ENCODE measurements at regions not wholly inside any gene's neighbourhood (a gene's known extent, or its start where the extent isn't known, plus 50 kb on each side); places are given as distances from the start of the nearest gene placed in this dataset.

- peaks cover 29% of the 10 kb centered on the region for H3K27me3 ChIP-seq (ENCODE audit: low read depth)
- no peak overlapping the region for H3K4me3 ChIP-seq
- peaks cover 28% of the 10 kb centered on the region for H3K9me3 ChIP-seq (replicated peaks)
- H3K36me3 ChIP-seq, result no peaks in the 10 kb centered on the region
- intact Hi-C loops (cut with micrococcal nuclease), result no loop called here
- TF ChIP-seq CTCF (IDR thresholded peaks at IDR 0.05; ENCODE audit: borderline replicate concordance), result no peak
- no peak for DNase-seq
- H3K27ac ChIP-seq (replicated peaks), result no peak overlapping the region
- peaks cover 12% of the 10 kb centered on the region for H3K4me1 ChIP-seq
These were observed 260.0 kb upstream of the AJAP1 start for GRCh38 chr1:4394366-4394765.

GRCh38 chr1:4395158-4395557 lies 259.3 kb upstream of the AJAP1 start:
- Histone ChIP-seq H3K4me1 (peaks cover 12% of the 10 kb centered on the region), H3K27me3 (ENCODE audit: low read depth) (peaks cover 30% of the 10 kb centered on the region), H3K36me3 (no peaks in the 10 kb centered on the region), H3K4me3 (no peak overlapping the region), H3K9me3 (replicated peaks) (peaks cover 28% of the 10 kb centered on the region), H3K27ac (replicated peaks) (no peak overlapping the region)
- DNase-seq, result no peak
- intact Hi-C loops (cut with micrococcal nuclease), result no loop called here
- TF ChIP-seq CTCF (IDR thresholded peaks at IDR 0.05; ENCODE audit: borderline replicate concordance), result no peak

- TF ChIP-seq CTCF (IDR thresholded peaks at IDR 0.05; ENCODE audit: borderline replicate concordance), result no peak
- H3K4me3 ChIP-seq, result no peak overlapping the region
- no peaks in the 10 kb centered on the region for H3K36me3 ChIP-seq
- DNase-seq, result no peak
- intact Hi-C loops (cut with micrococcal nuclease), result no loop called here
- H3K27ac ChIP-seq (replicated peaks), result no peak overlapping the region
- H3K4me1 ChIP-seq, result peaks cover 12% of the 10 kb centered on the region
- H3K27me3 ChIP-seq (ENCODE audit: low read depth), result peaks cover 30% of the 10 kb centered on the region
- peaks cover 28% of the 10 kb centered on the region for H3K9me3 ChIP-seq (replicated peaks)
These were observed 258.7 kb upstream of the AJAP1 start for GRCh38 chr1:4395676-4396075.

GRCh38 chr1:4396551-4396950 lies 257.9 kb upstream of the AJAP1 start:
- no peaks in the 10 kb centered on the region for H3K36me3 ChIP-seq
- H3K27ac ChIP-seq (replicated peaks), result no peak overlapping the region
- H3K9me3 ChIP-seq (replicated peaks), result peaks cover 28% of the 10 kb centered on the region
- TF ChIP-seq CTCF (IDR thresholded peaks at IDR 0.05; ENCODE audit: borderline replicate concordance), result no peak
- intact Hi-C loops (cut with micrococcal nuclease), result no loop called here
- no peak for DNase-seq
- no peak overlapping the region for H3K4me3 ChIP-seq
- peaks cover 12% of the 10 kb centered on the region for H3K4me1 ChIP-seq
- peaks cover 31% of the 10 kb centered on the region for H3K27me3 ChIP-seq (ENCODE audit: low read depth)

GRCh38 chr1:4397196-4397595 lies 257.2 kb upstream of the AJAP1 start:
- Histone ChIP-seq H3K27ac (replicated peaks) (no peak overlapping the region), H3K27me3 (ENCODE audit: low read depth) (peaks cover 33% of the 10 kb centered on the region), H3K4me3 (no peak overlapping the region), H3K36me3 (no peaks in the 10 kb centered on the region), H3K4me1 (peaks cover 12% of the 10 kb centered on the region), H3K9me3 (replicated peaks) (peaks cover 24% of the 10 kb centered on the region)
- no peak for TF ChIP-seq CTCF (IDR thresholded peaks at IDR 0.05; ENCODE audit: borderline replicate concordance)
- no peak for DNase-seq
- intact Hi-C loops (cut with micrococcal nuclease), result no loop called here

- DNase-seq, result no peak
- no peak overlapping the region for H3K27ac ChIP-seq (replicated peaks)
- no peaks in the 10 kb centered on the region for H3K9me3 ChIP-seq (replicated peaks)
- H3K36me3 ChIP-seq, result no peaks in the 10 kb centered on the region
- peaks cover 24% of the 10 kb centered on the region for H3K27me3 ChIP-seq (ENCODE audit: low read depth)
- peaks cover 7% of the 10 kb centered on the region for H3K4me1 ChIP-seq
- intact Hi-C loops (cut with micrococcal nuclease), result no loop called here
- no peak overlapping the region for H3K4me3 ChIP-seq
- TF ChIP-seq CTCF (IDR thresholded peaks at IDR 0.05; ENCODE audit: borderline replicate concordance), result no peak
These were observed 252.4 kb upstream of the AJAP1 start for GRCh38 chr1:4402032-4402431.

Measured in left ventricle myocardium inferior (tissue), 1 donor.